HFF-Myc (cell line): ENCODE measurements at regions not wholly inside any gene's neighbourhood (a gene's known extent, or its start where the extent isn't known, plus 50 kb on each side); places are given as distances from the start of the nearest gene placed in this dataset.

Experiments used
- DNase-seq: peaks from one replicate; pipeline ENCODE4 v3.0.0-alpha.2; 2011; ENCODE audit warnings: low read depth; ENCODE audit errors: extremely low read depth
- H3K4me3 ChIP-seq: replicated peaks from 2 replicates; pipeline ENCODE4 v1.5.1; 2011; ENCODE audit warnings: low read depth, mild to moderate bottlenecking, control low read depth, low read length
- CTCF ChIP-seq: IDR thresholded peaks from 2 replicates; pipeline ENCODE4 v1.5.1; 2012; ENCODE audit warnings: mild to moderate bottlenecking, low read depth, low read length, control low read depth; ENCODE audit errors: missing control alignments

- no peak for TF ChIP-seq CTCF
- no peak for DNase-seq
- no peak overlapping the region for H3K4me3 ChIP-seq
Observed at GRCh38 chr14:99063620-99064225, 208.3 kb downstream of the BCL11B start.

- no peak for TF ChIP-seq CTCF
- no peak overlapping the region for H3K4me3 ChIP-seq
- no peak for DNase-seq
Observed at GRCh38 chr14:99064262-99064954, 207.6 kb downstream of the BCL11B start.

- H3K4me3 ChIP-seq = no peak overlapping the region
- no peak for DNase-seq
Observed at GRCh38 chr14:99065551-99065950, 206.4 kb downstream of the BCL11B start.

GRCh38 chr14:99066378-99066777, 205.6 kb downstream of the BCL11B start:
- no peak for TF ChIP-seq CTCF

More at GRCh38 chr14:99065551-99065950, 206.4 kb downstream of the BCL11B start:
- no peak for TF ChIP-seq CTCF

GRCh38 chr14:99067141-99067920, 204.7 kb downstream of the BCL11B start:
- no peak for TF ChIP-seq CTCF
- DNase-seq = no peak
- H3K4me3 ChIP-seq = no peak overlapping the region

More at GRCh38 chr14:99066378-99066777, 205.6 kb downstream of the BCL11B start:
- H3K4me3 ChIP-seq = no peak overlapping the region
- DNase-seq = no peak

GRCh38 chr14:99067927-99068326, 204.1 kb downstream of the BCL11B start:
- DNase-seq = no peak
- no peak overlapping the region for H3K4me3 ChIP-seq
- TF ChIP-seq CTCF = no peak
